Activated CD8-positive, alpha-beta memory T cell treated with anti-CD3 and anti-CD28 coated beads for 1 hour (primary cell): ENCODE measurements at regions not wholly inside any gene's neighbourhood (a gene's known extent, or its start where the extent isn't known, plus 50 kb on each side); places are given as distances from the start of the nearest gene placed in this dataset.
"Not testable (repeated sequence)": the region's sequence is repeated elsewhere in the genome, so short reads cannot be mapped to it uniquely, and the experiment has no call there.

Experiments
- DNase-seq, 2 donors: peaks; one replicate each; pipeline ENCODE4 v3.0.0-alpha.2; 2020; ENCODE audit warnings: low read depth in 1 of 2; ENCODE audit errors: extremely low read depth in 1 of 2

DNA sequence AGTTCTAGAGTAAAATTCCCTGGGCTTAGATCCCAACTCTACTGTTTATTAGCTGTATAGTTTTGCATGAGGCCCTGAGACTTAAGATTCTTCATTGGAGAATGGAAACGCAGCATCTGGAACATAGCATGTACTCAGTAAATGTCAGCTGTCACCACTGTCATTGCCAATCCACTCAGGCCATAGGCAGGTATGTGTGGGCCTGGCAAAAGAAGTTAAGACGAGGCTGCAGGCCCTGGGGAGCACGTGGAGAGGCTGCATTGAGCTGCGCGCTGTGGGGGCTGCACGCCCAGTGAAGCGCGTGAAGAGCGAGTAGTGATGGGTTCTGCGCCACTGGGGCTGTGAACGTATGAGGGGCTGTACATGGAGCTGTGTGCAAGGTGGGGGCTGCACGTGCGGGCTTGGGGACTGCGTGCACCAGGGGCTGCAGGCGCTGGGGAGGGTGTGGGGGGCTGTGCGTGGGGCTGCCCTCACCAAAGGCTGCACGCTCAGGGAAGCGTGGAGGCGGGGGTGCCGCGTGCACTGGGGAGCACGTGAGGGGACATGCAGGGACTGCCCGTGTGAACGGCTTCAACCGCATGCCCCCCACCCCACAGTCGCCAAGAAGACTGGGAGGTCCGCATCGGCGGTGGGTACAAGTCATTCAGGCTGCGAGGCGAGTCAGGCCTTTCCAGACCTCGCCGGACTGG is 85.5 kb downstream of the PRR15 start:
- no peak for DNase-seq

DNA sequence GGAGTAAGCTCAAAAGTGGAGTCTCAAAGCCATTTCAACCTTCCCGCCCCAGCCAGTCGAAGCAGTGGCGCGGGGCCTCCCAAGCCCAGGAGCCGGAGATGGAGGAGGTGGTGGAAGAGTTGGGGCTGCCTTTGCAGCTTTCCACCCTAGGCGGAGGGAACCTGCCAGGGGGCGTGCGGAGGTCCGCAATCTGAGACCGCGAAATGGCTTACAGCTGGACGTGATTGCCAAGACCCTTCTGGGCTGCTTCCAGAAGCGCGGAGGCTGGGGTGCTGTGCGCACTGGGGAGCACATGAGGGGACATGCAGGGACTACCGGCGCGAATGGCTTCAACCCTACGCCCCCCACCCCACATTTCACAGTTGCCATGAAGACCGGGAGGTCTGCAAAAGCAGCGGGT is 86.2 kb downstream of the PRR15 start:
- no peak for DNase-seq

DNA sequence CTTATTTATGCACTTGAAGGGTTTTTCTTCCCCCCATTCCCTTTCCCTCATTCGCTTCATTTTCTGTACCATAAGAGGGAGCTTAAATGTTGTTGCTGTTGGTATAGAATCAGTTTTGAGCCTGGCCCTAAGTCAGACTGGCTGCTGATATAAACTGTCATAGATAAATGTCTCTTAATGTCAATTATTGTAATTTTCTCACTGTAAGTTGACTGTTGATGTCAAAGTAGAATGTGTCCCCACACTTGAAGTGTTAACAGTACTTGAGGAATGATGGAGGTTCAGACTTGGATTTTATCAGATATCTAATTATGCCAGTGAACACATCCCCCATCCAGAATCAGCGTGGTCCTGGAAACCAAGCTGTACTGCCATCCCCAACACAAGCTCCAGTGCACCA is 87.8 kb downstream of the PRR15 start:
- no peak for DNase-seq

DNA sequence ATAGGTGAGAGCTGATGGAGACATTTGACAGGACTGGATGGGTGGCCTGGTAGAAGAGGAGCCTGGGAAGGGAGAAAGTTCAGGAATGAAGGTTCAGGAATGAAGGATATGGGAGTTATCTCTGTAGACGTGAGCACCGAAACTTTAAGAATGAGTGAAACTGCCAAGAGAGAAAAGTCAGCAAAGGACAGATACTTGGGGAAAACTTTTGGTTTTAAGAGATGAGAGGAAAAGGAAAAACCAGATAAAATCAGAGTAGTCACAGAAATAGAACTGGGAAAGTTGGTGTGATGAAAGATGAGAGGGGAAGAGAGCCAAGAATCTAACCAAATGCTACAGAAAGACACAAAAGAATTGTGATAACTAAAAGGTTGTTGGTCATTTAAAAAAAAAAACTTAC is 88.9 kb downstream of the PRR15 start:
- DNase-seq, result no peak

DNA sequence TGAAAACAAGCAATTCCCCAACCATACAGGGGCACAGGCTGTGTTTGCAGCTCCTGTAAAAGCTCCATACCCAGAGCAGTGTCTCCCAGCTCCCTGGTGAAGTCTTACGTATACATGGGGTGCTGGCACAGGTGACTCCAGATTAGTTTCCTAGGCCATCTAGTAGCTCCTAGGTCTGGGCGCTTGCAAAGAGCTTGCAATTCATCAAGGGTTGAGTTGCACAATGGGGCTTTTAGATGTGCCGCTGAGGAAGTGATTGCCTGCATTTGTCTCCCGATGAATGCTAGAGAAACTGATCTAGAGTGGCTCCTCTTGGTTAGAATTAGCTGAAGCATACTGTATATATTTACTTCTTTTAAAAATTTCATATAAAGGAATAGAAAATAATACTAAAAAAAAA is 90.7 kb downstream of the PRR15 start:
- not testable (repeated sequence) for DNase-seq

DNA sequence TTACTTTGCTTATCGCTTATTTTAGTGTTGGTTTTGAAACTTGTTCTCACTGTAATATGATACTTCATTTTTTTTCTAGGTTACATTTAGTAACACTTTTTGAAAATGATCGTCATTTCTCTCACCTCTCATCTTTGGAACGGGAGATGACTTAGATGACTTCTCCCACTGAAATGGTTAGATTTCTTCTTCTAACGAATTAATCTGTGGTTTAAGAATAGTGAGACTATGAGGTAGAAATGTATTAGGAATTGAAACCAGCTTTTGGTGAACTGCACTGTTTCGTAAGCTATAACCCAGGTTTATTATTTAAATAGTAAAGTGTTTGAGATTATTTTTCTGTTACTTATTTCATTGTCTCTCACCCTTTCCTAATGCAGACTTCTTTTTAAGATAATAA is 93.7 kb downstream of the PRR15 start:
- no peak for DNase-seq

DNA sequence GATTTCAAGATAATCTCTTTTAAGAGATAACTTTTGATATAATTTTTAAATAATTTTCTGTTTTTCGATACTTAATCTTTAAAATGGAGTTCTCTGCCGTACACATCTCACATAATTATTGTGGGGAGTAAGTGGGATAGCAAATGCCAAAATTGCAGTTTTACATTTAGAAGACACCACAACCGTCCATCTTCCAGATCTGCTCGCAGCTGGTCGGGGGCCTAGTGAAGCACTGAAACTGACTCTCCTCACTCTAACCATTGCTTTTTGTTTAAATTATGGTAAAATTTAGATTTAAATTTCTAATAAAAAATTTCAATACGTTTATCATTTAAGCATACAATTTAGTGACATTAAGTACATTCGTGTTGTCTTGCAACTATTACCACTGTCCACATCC is 94.2 kb downstream of the PRR15 start:
- no peak for DNase-seq

DNA sequence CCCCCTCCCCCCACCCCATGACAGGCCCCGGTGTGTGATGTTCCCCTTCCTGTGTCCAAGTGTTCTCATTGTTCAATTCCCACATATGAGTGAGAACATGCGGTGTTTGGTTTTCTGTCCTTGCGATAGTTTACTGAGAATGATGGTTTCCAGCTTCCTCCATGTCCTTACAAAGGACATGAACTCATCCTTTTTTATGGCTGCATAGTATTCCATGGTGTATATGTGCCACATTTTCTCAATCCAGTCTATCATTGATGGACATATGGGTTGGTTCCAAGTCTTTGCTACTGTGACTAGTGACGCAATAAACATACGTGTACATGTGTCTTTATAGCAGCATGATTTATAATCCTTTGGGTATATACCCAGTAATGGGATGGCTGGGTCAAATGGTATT is 95.6 kb downstream of the PRR15 start:
- DNase-seq, result not testable (repeated sequence)

DNA sequence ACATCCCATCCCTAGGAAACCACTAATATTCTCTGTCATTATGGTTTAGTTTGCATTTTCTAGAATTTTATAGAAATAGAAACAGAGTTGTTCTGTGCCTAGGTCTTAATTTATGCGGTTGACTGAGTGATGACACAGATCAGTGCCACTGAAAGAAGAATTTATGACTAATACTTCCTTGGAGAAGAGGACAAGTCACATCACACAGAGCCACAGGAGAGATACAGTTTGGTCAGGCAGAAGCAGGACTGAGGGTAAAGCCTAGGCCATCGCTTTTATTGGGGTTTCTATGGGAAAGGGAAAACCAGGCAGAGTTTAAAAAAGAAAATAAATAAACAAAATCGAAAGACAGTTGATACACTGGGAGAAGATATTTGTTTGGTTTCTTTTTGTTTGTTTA is 99.3 kb downstream of the PRR15 start:
- DNase-seq, result not testable (repeated sequence)

DNA sequence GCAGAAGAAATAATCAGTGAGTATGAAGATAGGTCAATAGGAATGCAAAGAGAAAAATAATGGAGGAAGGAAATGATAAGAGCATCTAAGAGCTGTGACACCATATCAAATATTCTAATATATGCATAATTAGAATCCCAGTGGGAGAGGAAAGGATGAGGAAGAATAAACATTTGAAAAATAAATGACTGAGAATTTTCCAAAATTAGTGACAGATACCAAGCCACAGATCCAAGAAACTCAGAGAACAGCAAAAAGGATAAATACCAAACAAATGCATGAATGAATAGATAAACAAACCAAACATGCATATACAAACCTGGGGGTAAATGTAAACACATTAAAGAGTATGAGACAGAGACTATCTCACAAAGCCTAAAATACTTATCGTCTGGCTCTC is 101.4 kb downstream of the PRR15 start:
- not testable (repeated sequence) for DNase-seq

DNA sequence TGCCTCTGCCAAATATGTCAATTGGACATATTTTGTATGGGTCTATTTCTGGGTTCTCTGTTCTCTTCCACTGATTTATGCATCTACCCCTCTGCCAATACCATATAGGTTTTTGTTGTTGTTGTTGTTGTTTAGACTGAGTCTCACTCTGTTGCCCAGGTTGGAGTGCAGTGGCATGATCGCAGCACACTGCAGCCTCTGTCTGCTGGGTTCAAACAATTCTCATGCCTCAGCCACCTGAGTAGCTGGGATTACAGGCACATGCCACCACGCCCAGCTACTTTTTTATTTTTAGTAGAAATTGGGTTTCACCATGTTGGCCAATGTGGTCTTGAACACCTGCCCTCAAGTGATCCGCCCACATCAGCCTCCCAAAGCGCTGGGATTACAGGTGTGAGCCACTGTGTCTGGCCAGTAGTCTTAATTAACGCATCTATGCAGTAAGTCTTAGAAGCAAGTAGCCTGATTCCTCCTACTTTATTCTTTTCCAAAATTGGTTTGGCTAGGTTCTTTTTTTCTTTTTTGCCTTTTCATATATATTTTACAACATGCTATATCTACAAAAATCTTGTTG is 103.5 kb downstream of the PRR15 start:
- DNase-seq, result not testable (repeated sequence)

DNA sequence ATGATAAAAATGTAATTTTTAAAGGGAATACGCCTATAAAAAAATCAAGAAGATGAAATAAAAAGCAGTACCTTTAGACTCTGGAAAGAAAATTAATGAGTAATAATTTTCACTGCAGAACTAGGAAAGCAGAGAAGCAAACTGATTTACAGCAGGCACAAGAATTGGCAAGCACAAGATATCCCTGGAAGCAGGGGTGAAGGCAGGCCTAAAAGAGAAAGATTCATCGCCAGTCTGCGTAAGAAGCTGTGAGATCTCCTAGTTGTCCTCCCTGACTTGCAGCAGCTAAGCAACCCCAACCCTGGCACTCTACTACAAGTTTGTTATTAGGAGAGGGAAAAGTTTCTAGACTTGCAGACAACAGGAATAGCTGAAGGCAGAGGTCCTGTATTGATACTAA is 107.7 kb downstream of the PRR15 start:
- DNase-seq, result not testable (repeated sequence)

DNA sequence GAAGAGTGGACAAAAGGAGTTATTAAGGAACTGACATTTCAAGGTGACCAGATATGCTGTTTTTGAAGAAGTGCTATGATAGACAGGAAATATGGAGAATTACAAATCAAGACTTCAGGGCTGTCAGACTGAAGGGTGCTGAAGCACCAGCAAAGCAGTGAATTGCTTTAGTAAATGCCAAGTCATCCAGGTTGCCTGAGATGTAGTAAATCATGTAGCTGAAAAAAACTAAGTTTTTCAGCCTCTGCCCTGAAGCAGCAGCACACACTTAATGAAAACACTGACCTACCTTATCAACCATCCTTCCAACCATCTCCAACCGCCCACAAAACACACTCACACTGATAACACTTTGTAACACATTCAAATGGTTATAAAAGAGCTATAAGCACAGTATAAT is 110.0 kb downstream of the PRR15 start:
- not testable (repeated sequence) for DNase-seq

DNA sequence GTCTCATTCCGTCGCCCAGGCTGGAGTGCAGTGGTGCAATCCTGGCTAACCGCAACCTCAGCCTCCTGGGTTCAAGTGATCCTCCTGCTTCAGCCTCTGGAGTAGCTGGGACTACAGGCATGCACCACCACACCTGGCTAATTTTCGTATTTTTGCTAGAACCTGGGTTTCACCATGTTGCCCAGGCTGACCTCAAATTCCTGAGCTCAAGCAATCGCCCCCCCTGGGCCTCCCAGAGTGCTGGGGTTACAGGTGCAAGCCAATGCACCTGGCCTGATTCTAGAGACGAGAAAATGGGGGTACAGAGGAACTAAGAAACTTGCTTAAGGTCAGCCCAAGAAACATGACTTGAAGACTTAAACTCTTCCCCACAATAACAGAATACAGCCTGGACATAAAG is 111.0 kb downstream of the PRR15 start:
- DNase-seq, result not testable (repeated sequence)

DNA sequence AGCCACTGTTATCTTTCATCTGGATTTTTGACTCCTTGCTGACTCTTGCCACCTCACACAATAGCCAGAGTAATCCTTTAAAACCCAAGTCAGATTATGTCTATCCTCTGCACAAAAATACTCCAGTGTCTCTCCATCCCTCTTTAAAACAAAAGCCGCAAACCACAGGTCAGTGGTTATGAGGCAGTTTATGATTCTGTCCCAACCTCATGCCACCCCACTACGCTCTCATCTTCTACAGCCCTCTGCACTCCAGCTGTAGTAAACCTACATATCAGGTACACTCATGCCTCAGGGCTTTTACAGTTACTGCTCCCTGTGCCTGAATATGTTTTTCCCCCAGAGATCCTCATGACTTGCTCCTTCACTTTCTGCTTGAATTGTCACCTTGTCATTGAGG is 113.6 kb downstream of the PRR15 start:
- not testable (repeated sequence) for DNase-seq

DNA sequence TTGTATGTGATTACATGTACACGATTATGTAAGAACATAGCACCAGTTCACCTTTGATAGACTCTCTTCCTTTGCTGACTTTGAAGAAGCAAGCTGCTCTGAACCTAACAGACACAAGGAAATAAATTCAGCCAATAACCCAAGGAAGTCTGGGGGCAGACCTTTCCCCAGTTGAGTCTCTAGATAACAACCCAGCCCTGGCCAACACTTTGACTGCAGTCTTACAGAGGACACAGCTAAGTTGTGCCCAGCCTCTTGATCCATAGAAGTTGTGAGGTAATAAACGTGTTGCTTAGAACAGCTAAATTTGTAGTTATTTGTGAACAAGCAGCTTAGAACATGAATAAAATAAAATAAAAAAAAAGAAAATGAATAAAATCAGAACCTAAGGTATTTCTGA is 116.3 kb downstream of the PRR15 start:
- DNase-seq, result not testable (repeated sequence)

DNA sequence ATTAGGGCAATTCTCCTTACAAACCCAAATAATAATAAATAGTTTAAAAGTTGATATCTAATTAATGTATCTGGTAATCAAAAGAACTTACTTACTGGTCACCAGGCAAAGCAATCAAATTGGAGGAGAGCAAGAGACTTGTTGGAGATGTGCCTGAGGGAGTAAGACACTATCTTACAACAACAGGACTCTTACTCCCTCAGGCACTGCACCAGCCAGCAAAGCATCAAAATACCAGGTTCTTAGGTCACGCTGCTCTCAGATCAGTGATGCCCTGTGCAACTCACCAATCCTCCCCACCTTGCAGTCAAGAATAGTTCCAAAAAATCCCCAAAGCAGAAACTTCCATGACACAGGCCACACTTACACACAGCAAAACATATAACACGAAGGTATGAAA is 117.0 kb downstream of the PRR15 start:
- DNase-seq, result not testable (repeated sequence)

DNA sequence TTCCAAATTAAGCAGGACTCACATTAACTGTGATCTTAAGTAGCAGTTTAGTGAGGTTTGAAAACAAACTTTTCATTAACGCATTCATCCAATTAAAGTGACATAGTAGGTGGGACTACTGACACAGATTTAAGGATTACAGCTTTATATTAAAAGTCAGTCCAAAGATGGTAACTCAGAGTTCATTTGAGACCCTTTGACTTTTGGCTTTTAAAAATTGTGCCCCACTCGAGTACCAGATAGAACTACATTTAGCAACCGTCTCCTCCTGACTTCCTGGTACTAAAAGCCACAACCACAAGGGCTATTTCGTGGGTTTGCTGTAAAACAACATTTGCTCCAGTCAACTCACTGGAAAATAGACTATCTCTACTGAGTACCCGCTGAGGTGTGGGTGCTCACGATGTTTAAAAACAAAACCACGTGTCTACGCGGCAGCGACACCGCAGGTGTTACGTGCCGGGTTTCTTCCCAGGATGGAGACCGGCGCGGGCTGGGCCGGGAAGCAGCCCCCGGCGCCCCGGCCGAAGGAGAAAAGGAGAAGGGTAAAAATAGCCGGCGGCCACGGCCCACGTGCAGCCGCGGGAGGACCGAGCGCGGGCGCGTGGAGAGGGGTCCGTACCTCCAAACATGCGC is 120.6 kb downstream of the PRR15 start:
- DNase-seq, result not testable (repeated sequence)

DNA sequence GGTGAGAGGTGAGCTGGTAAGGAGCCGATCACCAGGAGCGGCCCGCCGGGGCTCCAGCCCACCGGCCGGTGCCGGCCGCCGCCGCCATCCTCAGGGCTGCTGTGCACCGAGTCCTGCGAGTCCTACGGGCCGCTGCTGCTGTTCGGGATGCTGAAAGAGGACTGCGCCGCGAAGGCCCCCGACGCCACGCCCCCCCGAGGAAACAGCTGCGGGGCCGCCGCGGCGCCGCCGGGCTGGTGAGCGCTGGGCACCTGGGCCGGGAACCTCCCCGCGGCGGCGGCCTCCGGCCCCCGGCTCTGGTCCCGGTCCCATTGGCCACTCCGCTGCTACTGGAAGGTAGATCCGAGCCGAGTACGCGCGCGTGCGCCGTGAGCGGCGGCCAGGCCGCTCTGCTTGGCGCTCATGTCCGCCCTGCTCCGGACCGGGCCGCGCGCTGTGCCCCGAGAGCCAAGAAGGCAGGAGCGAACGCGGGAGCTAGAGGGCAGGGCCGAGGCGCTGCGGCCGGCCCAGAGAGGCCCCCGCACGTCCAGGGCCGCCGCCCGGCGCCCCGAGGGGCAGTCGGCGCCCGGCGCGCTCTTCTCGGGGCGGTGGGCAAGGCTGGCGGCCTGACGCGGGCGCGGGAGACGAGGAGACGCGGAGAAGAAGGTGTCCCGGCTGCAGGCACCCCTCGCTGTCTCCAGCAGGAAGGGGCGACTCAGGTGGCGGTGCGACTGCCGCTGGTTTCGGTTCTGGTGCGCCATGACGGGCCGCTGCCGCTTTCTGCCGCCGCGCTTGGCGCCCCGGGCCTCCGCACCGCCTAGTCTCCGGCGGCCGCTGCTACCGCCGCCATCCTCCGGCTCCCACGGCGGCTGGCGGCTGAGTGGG is 121.3 kb upstream of the WIPF3 start:
- peak in 1 of 2 donors; percentile 15 for DNase-seq

DNA sequence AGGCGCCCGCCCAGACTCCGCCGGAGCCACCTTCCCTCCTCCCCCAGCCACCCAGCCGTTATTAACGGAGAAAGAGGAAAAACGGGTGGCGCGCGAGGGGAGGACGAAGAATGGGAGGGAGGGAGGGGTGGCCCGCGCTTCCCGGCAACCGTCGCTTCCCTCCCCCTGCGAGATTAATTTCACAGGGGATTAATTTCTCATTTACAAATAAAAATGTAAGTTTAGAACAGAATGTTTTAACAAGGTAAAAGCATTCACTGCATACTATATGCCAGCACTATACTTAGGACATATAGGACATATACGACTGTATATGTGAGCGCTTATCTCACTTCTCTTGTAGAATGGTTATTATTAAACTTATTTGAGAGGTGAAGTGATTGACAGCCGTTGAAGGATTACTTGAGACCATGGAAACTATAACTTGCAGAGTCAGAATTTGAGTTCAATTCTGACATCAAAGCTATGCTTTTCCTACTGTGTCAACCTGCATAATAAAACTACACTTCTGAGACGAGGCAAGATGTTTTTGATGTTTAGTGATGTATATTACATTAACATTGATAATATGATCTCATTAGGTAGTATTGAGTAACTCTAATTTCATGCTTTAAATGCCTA is 120.5 kb upstream of the WIPF3 start:
- not testable (repeated sequence) for DNase-seq

DNA sequence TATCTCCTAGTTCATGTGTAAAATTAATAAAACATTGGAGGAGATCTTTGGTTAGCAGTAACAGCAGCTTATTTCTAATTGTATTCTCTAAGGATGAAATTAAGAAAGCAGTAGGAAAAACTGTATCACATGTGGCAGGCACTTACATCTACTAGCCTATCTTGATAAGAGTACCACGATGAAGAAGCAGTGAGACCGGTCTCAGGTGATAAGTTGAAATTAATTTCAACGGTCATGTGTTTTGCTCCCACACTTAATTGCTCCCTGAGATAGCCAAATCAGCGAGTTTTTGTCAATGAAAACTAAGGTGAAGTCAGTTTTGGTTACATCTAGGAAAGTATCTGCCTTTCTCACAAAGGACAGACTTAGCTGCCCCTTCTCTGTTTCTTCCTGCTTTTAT is 115.8 kb upstream of the WIPF3 start:
- not testable (repeated sequence) for DNase-seq
